ENCODE measurements at regions not wholly inside any gene's neighbourhood (a gene's known extent, or its start where the extent isn't known, plus 50 kb on each side); places are given as distances from the start of the nearest gene placed in this dataset.
"Not testable (repeated sequence)": the region's sequence is repeated elsewhere in the genome, so short reads cannot be mapped to it uniquely, and the experiment has no call there.

GRCh38 chr11:101717619-101718018 lies 133.8 kb upstream of the TRPC6 start:
- in situ Hi-C loops (cut with MboI; ENCODE audit: low sequenced_read_pairs, unreplicated experiment) = no loop called here
- TF ChIP-seq CTCF (IDR thresholded peaks at IDR 0.05; ENCODE audit: borderline replicate concordance, control extremely low read depth, extremely low read depth, insufficient read depth, missing control alignments) = no peak
- DNase-seq (ENCODE audit: low spot score) = no peak

GRCh38 chr11:101715281-101715680 lies 131.5 kb upstream of the TRPC6 start:
- TF ChIP-seq CTCF (IDR thresholded peaks at IDR 0.05; ENCODE audit: borderline replicate concordance, control extremely low read depth, extremely low read depth, insufficient read depth, missing control alignments) = no peak
- in situ Hi-C loops (cut with MboI; ENCODE audit: low sequenced_read_pairs, unreplicated experiment) = no loop called here
- DNase-seq (ENCODE audit: low spot score) = no peak

GRCh38 chr11:101707477-101707876 lies 123.7 kb upstream of the TRPC6 start:
- no peak for TF ChIP-seq CTCF (IDR thresholded peaks at IDR 0.05; ENCODE audit: borderline replicate concordance, control extremely low read depth, extremely low read depth, insufficient read depth, missing control alignments)
- in situ Hi-C loops (cut with MboI; ENCODE audit: low sequenced_read_pairs, unreplicated experiment) = no loop called here

GRCh38 chr11:101706541-101706940 lies 122.7 kb upstream of the TRPC6 start:
- no peak for TF ChIP-seq CTCF (IDR thresholded peaks at IDR 0.05; ENCODE audit: borderline replicate concordance, control extremely low read depth, extremely low read depth, insufficient read depth, missing control alignments)
- in situ Hi-C loops (cut with MboI; ENCODE audit: low sequenced_read_pairs, unreplicated experiment) = no loop called here
- DNase-seq (ENCODE audit: low spot score) = no peak

More at GRCh38 chr11:101707477-101707876, 123.7 kb upstream of the TRPC6 start:
- DNase-seq (ENCODE audit: low spot score) = no peak

- TF ChIP-seq CTCF (IDR thresholded peaks at IDR 0.05; ENCODE audit: borderline replicate concordance, control extremely low read depth, extremely low read depth, insufficient read depth, missing control alignments) = no peak
- in situ Hi-C loops (cut with MboI; ENCODE audit: low sequenced_read_pairs, unreplicated experiment) = no loop called here
- DNase-seq (ENCODE audit: low spot score) = no peak
Observed at GRCh38 chr11:101705972-101706371, 122.2 kb upstream of the TRPC6 start.

- DNase-seq (ENCODE audit: low spot score); in situ Hi-C loops (cut with MboI; ENCODE audit: low sequenced_read_pairs, unreplicated experiment): not testable (repeated sequence)
Observed at GRCh38 chr11:101694869-101695268, 111.1 kb upstream of the TRPC6 start.

- in situ Hi-C loops (cut with MboI; ENCODE audit: low sequenced_read_pairs, unreplicated experiment) = no loop called here
- no peak for TF ChIP-seq CTCF (IDR thresholded peaks at IDR 0.05; ENCODE audit: borderline replicate concordance, control extremely low read depth, extremely low read depth, insufficient read depth, missing control alignments)
- DNase-seq (ENCODE audit: low spot score) = no peak
Observed at GRCh38 chr11:101692980-101693379, 109.2 kb upstream of the TRPC6 start.
